ENCODE measurements at regions not wholly inside any gene's neighbourhood (a gene's known extent, or its start where the extent isn't known, plus 50 kb on each side); places are given as distances from the start of the nearest gene placed in this dataset.

GRCh38 chr5:165631235-165631634, 2125.8 kb downstream of the MAT2B start:
- TF ChIP-seq CTCF (IDR thresholded peaks at IDR 0.05; ENCODE audit: poor library complexity) (no peak), EZH2 (IDR thresholded peaks at IDR 0.05; ENCODE audit: borderline replicate concordance) (no peak)

Measured in hepatocyte (in vitro differentiated cells).